Kidney (tissue), 13 donors: ENCODE measurements at regions not wholly inside any gene's neighbourhood (a gene's known extent, or its start where the extent isn't known, plus 50 kb on each side); places are given as distances from the start of the nearest gene placed in this dataset.

Experiments
- DNase-seq, 5 donors: peaks; one replicate each; pipeline ENCODE4 v3.0.0-alpha.2; 2013 to 2020
- FAIRE-seq: peaks from 2 replicates; lab custom pipeline; 2012; peaks lifted over from hg19 to GRCh38; lab: Jason Lieb, UNC
- H3K27ac ChIP-seq, 2 donors: one replicate each; pipeline ENCODE4 v1.7.0; 2013; ENCODE audit warnings: low read depth in 2 of 2, low read length in 2 of 2, inconsistent platforms in 1 of 2
- H3K27me3 ChIP-seq: one replicate; pipeline ENCODE4 v1.7.1; 2013; ENCODE audit warnings: low read length, inconsistent platforms; ENCODE audit not compliant: control insufficient read depth, insufficient read depth
- H3K36me3 ChIP-seq, 3 donors: one replicate each; pipeline versions ENCODE4 v1.7.0 to v1.7.1; 2013; ENCODE audit warnings: low read length in 3 of 3, control low read depth in 1 of 3, inconsistent platforms in 1 of 3; ENCODE audit not compliant: insufficient read depth in 3 of 3, control insufficient read depth in 2 of 3
- H3K4me1 ChIP-seq, 3 donors: one replicate each; pipeline versions ENCODE4 v1.7.0 to v1.7.1; 2013; ENCODE audit warnings: low read length in 3 of 3, inconsistent platforms in 1 of 3, low read depth in 1 of 3; ENCODE audit not compliant: control insufficient read depth in 2 of 3, insufficient read depth in 2 of 3
- H3K4me3 ChIP-seq, 3 donors: one replicate each; pipeline versions ENCODE4 v1.7.0 to v1.8.1; 2013; ENCODE audit warnings: low read length in 3 of 3, control low read depth in 1 of 3, inconsistent platforms in 1 of 3
- H3K9ac ChIP-seq, 3 donors: one replicate each; pipeline versions ENCODE4 v1.7.0 to v1.7.1; 2013; ENCODE audit warnings: low read length in 3 of 3, control low read depth in 1 of 3, inconsistent platforms in 1 of 3
- H3K9me3 ChIP-seq, 3 donors: one replicate each; pipeline versions ENCODE4 v1.7.0 to v1.7.1; 2013; ENCODE audit warnings: low read length in 3 of 3, control low read depth in 1 of 3, inconsistent platforms in 1 of 3; ENCODE audit not compliant: control insufficient read depth in 2 of 3, insufficient read depth in 1 of 3
- CTCF ChIP-seq: IDR thresholded peaks from 3 replicates; pipeline ENCODE4 v1.5.1; 2012; ENCODE audit warnings: mild to moderate bottlenecking, moderate library complexity, borderline replicate concordance; ENCODE audit not compliant: insufficient read depth; ENCODE audit errors: extremely low read depth
- intact Hi-C: fragments of 100-400 bp; cut with DNase I; formaldehyde crosslinking; loops from one replicate; pipeline ENCODE4 v1.11.1; 2022
- donor health status: control.
- donor health status: control.
- donor health status: control.
- donor health status: control.
- donor health status: control.
- donor health status: DM: yes; HTN: yes; CAD: no.
- donor health status: Normal renal cell carcinoma (clear cell type).

- no peak for TF ChIP-seq CTCF
- Histone ChIP-seq H3K36me3 (no peaks in the 10 kb centered on the region), H3K4me1 (no peaks in the 10 kb centered on the region), H3K4me3 (no peak overlapping the region), H3K27ac (no peak overlapping the region), H3K9me3 (no peaks in the 10 kb centered on the region), H3K27me3 (no peaks in the 10 kb centered on the region), H3K9ac (no peak overlapping the region)
- intact Hi-C loops = no loop called here
- DNase-seq (no peak), FAIRE-seq (no peak)
Observed at GRCh38 chrX:140928739-140929138, 73.7 kb upstream of the SPANXB1 start.

- FAIRE-seq (no peak), DNase-seq (peak in 1 of 5 donors; percentile 10)
- Histone ChIP-seq H3K4me3 (no peak overlapping the region), H3K9ac (no peak overlapping the region), H3K4me1 (no peaks in the 10 kb centered on the region), H3K9me3 (no peaks in the 10 kb centered on the region), H3K36me3 (no peaks in the 10 kb centered on the region), H3K27me3 (no peaks in the 10 kb centered on the region), H3K27ac (no peak overlapping the region)
- intact Hi-C loops = no loop called here
- TF ChIP-seq CTCF = no peak
Observed at GRCh38 chrX:140933016-140933415, 69.4 kb upstream of the SPANXB1 start.

- no peak for TF ChIP-seq CTCF
- H3K27ac ChIP-seq = no peak overlapping the region
- no peak overlapping the region for H3K4me3 ChIP-seq
- H3K9me3 ChIP-seq = no peaks in the 10 kb centered on the region
- no peaks in the 10 kb centered on the region for H3K36me3 ChIP-seq
- no peaks in the 10 kb centered on the region for H3K4me1 ChIP-seq
- intact Hi-C loops = no loop called here
- DNase-seq (no peak), FAIRE-seq (no peak)
- no peak overlapping the region for H3K9ac ChIP-seq
- no peaks in the 10 kb centered on the region for H3K27me3 ChIP-seq
Observed at GRCh38 chrX:140933874-140934655, 68.3 kb upstream of the SPANXB1 start.
